Osteocyte (in vitro differentiated cells): ENCODE measurements at regions not wholly inside any gene's neighbourhood (a gene's known extent, or its start where the extent isn't known, plus 50 kb on each side); places are given as distances from the start of the nearest gene placed in this dataset.

ENCODE experiments used
- DNase-seq: peaks from one replicate; pipeline ENCODE4 v3.0.0; 2021; ENCODE audit warnings: mixed read lengths; ENCODE audit not compliant: unreplicated experiment; ENCODE audit errors: extremely low spot score
- H3K27ac Mint-ChIP-seq: one replicate; pipeline ENCODE4 v1.8.0; 2021; ENCODE audit warnings: mild to moderate bottlenecking, mixed read lengths; ENCODE audit not compliant: unreplicated experiment
- H3K27me3 Mint-ChIP-seq: one replicate; pipeline ENCODE4 v1.8.0; 2021; ENCODE audit warnings: mixed read lengths; ENCODE audit not compliant: unreplicated experiment
- H3K36me3 Mint-ChIP-seq: one replicate; pipeline ENCODE4 v1.8.0; 2021; ENCODE audit warnings: mixed read lengths; ENCODE audit not compliant: unreplicated experiment
- H3K4me1 Mint-ChIP-seq: one replicate; pipeline ENCODE4 v1.8.0; 2021; ENCODE audit warnings: mixed read lengths; ENCODE audit not compliant: unreplicated experiment
- H3K4me3 Mint-ChIP-seq: one replicate; pipeline ENCODE4 v1.8.0; 2021; ENCODE audit warnings: mild to moderate bottlenecking, moderate library complexity, mixed read lengths; ENCODE audit not compliant: unreplicated experiment
- H3K9me3 Mint-ChIP-seq: one replicate; pipeline ENCODE4 v1.8.0; 2021; ENCODE audit warnings: mixed read lengths; ENCODE audit not compliant: unreplicated experiment
- TF ChIP-seq, protein P1 (sequence below): fragments of 200-600 bp; sonication (generic); IDR thresholded peaks from 2 replicates; pipeline ENCODE4 v1.5.0; 2021; ENCODE audit warnings: antibody characterized with exemption, mild to moderate bottlenecking, moderate library complexity

DNA sequence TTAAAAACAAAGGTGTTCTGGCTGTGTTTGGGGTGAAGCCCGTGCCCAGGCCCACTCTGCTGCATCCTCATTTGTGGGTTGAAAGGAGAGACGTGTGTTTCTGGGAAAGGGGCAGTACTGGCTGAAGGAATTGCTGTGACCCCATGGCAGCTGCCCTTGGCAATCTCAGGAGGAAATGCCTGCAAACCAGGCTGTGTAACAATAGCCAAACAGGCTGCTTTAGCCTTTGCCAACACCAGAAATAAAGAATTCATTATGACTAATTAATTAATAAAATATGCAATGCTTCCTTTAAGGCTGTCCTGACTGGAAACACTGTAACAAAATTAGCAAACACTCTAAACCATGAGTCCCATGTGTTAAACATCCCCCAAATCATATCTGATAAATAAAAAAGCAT lies 53.0 kb upstream of the KRR1 start:
- H3K4me1 Mint-ChIP-seq, result peaks cover 11% of the 10 kb centered on the region
- no peak for DNase-seq
- H3K27ac Mint-ChIP-seq, result no peak overlapping the region
- H3K27me3 Mint-ChIP-seq, result no peaks in the 10 kb centered on the region
- peaks cover 6% of the 10 kb centered on the region for H3K9me3 Mint-ChIP-seq
- TF ChIP-seq, protein P1, sequence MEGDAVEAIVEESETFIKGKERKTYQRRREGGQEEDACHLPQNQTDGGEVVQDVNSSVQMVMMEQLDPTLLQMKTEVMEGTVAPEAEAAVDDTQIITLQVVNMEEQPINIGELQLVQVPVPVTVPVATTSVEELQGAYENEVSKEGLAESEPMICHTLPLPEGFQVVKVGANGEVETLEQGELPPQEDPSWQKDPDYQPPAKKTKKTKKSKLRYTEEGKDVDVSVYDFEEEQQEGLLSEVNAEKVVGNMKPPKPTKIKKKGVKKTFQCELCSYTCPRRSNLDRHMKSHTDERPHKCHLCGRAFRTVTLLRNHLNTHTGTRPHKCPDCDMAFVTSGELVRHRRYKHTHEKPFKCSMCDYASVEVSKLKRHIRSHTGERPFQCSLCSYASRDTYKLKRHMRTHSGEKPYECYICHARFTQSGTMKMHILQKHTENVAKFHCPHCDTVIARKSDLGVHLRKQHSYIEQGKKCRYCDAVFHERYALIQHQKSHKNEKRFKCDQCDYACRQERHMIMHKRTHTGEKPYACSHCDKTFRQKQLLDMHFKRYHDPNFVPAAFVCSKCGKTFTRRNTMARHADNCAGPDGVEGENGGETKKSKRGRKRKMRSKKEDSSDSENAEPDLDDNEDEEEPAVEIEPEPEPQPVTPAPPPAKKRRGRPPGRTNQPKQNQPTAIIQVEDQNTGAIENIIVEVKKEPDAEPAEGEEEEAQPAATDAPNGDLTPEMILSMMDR, result no peak
- no peak overlapping the region for H3K4me3 Mint-ChIP-seq
- peaks cover 4% of the 10 kb centered on the region for H3K36me3 Mint-ChIP-seq

DNA sequence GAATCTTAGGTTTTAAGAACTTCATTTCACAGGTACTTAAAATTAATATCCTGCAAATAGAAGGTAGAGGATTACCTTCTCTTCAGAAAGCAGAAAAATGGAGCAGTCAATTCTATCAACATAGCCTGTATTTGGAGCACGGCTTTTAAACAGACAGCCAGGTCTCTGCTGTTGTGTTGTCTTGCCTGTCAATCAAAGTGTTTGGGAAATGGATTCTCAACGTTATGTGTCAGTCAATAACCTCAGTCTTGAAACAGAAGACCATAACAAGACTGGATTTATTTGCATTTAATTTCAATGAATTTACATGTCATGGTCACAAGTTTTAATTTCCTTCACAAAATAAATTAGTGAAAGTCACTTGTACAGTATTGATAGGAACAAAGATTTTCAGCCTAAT lies 51.9 kb upstream of the KRR1 start:
- Mint-ChIP-seq H3K27ac (no peak overlapping the region), H3K4me3 (no peak overlapping the region), H3K9me3 (peaks cover 6% of the 10 kb centered on the region), H3K4me1 (peaks cover 8% of the 10 kb centered on the region), H3K27me3 (no peaks in the 10 kb centered on the region), H3K36me3 (peaks cover 4% of the 10 kb centered on the region)
- no peak for DNase-seq
- TF ChIP-seq, protein P1, result no peak

DNA sequence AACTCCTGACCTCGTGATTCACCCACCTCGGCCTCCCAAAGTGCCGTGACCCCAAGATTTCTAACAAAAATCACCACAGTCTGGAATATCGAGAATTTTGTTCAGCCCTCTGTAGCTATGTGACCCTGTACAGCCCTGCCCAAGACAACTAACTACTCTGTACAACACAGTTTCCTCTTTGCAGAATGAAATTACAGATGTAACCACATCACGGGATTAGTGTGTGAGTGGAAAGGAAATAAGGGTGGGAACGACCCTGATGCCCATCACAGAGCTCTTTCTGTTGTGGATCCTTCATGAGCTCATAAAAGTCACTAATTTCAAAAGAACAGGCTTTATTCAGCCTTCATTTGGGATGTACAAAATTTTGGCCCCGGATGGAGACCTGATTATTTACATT lies 50.5 kb upstream of the KRR1 start:
- no peak overlapping the region for H3K27ac Mint-ChIP-seq
- H3K36me3 Mint-ChIP-seq, result peaks cover 4% of the 10 kb centered on the region
- DNase-seq, result no peak
- H3K9me3 Mint-ChIP-seq, result peaks cover 6% of the 10 kb centered on the region
- H3K27me3 Mint-ChIP-seq, result no peaks in the 10 kb centered on the region
- H3K4me1 Mint-ChIP-seq, result peaks cover 2% of the 10 kb centered on the region
- TF ChIP-seq, protein P1, result no peak
- H3K4me3 Mint-ChIP-seq, result no peak overlapping the region
